ENCODE measurements at regions not wholly inside any gene's neighbourhood (a gene's known extent, or its start where the extent isn't known, plus 50 kb on each side); places are given as distances from the start of the nearest gene placed in this dataset.

DNA sequence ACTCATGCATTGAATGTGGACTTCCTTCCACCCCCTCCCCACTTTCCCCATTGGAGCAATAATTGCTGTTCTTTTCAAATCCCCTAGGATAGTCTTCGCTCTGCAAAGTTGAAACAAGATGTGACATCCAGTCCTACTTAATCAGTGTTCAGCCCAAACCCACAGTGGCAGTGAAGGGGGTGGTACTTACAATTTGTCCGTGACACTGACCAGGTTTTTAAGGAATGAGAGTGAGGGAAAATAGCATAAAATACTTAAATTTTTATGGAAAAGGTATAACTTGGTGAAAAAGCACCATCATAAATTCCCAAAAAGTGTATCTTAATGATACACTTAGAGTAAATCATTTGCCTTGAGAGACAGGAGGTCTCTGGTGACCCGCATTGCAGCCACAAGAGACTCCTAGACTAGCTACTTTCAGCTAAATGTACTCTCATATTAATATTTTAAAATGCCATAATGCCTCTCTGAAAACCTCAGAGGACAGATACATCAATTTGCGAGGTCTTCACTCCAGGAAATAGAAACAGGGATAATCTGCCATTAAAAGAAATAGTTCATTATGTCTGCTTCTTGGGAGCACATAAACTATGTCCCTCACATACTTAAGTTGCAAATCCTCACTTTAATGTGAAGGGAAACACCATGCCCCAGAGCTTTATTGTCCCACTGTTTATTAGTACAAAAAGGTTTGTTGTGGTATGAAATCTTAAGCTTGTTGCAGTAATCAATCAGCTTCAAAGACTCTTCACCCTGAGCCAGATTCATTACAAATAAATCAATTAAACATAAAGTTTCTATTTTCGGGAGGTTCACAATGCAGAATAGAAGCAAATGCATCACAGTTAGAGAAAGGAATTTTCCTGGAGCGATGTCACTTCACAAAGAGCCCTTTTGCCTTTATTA is 343.6 kb upstream of the ISL1 start:
- Mint-ChIP-seq H3K4me3 (no peak overlapping the region), H3K9me3 (no peaks in the 10 kb centered on the region), H3K36me3 (ENCODE audit: low read depth) (no peaks in the 10 kb centered on the region), H3K4me1 (ENCODE audit: low read depth) (no peaks in the 10 kb centered on the region), H3K27ac (no peak overlapping the region), H3K27me3 (peaks cover 3% of the 10 kb centered on the region)

DNA sequence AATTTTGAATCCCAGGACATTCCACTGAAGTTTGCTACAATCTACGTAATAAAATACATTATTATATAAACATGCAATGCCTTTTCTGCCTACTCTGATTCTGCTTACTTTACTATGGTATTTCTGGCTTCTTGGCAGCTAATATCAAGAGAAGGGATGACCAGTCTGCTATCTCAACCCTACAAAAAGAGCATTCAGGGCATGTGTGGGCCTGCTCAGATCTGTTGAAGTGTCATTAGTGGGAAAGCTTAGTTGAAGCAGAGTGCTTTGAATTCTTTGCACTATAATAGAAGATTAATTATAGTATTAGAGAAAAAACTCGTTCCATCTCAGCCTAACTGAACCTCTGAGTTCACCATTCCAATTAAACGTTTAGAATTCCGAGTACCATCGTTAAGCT is 339.5 kb upstream of the ISL1 start:
- H3K4me3 Mint-ChIP-seq: no peak overlapping the region
- peaks cover 3% of the 10 kb centered on the region for H3K27me3 Mint-ChIP-seq
- no peaks in the 10 kb centered on the region for H3K9me3 Mint-ChIP-seq
- no peaks in the 10 kb centered on the region for H3K36me3 Mint-ChIP-seq (ENCODE audit: low read depth)
- H3K4me1 Mint-ChIP-seq (ENCODE audit: low read depth): no peaks in the 10 kb centered on the region
- no peak overlapping the region for H3K27ac Mint-ChIP-seq

DNA sequence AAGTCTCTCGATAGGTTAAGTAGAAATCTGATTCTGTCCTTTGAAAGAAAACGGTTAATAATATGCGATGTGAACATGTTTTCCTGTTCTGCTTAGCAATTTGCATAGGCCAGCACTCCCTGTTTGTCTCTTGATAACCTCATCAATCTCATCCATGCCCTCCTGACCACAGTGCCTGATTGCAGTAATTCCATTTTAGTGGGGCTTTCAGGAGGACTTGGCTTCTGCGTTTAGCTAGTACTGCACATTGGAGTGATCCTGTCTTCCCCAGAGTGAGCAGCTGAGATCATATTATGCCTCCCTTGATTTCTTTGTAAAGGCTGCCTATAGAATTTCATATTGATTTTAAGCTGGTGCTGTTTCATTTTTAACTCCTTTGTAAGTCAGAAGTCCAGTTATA is 335.9 kb upstream of the ISL1 start:
- Mint-ChIP-seq H3K27ac (no peak overlapping the region), H3K36me3 (ENCODE audit: low read depth) (no peaks in the 10 kb centered on the region), H3K4me1 (ENCODE audit: low read depth) (no peaks in the 10 kb centered on the region)

DNA sequence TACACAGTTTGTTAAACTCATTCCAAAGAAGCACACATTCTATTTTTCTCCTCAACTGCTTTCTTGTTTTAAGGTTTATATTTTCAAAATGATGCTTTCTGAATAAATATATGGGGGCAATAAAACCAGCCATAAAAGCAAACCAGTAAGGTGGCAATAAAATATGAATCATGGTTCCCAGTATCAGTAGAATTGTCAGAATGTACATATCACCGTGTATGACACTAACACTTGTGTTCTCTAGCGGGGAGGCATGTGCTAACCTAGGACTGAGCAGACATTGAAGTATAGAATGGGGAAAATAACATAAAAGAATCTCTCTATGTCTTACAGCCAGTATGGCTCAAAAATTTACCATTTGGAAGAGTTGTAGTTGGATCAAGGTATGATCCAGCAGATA is 329.9 kb upstream of the ISL1 start:
- Mint-ChIP-seq H3K4me1 (ENCODE audit: low read depth) (no peaks in the 10 kb centered on the region), H3K27ac (no peak overlapping the region), H3K27me3 (no peaks in the 10 kb centered on the region), H3K9me3 (peaks cover 3% of the 10 kb centered on the region), H3K4me3 (no peak overlapping the region), H3K36me3 (ENCODE audit: low read depth) (no peaks in the 10 kb centered on the region)

More for the DNA sequence above, 335.9 kb upstream of the ISL1 start:
- H3K9me3 Mint-ChIP-seq: peaks cover 3% of the 10 kb centered on the region
- no peak overlapping the region for H3K4me3 Mint-ChIP-seq
- H3K27me3 Mint-ChIP-seq: no peaks in the 10 kb centered on the region

DNA sequence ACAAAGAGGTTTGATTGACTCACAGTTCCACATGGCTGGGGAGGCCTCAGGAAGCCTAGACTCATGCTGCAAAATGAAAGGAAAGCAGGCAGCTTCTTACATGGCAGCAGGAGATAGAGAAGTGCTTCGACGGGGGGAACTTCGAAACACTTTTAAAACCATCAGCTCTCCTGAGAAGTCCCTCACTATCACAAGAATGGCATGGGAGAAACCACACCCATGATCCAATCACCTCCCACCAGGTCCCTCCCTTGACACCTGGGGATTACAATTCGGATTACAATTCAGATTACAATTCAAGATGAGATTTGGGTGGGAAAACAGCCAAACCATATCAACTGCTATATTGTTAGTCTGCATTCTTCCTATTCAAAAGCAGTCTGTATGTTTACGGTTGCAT is 322.3 kb upstream of the ISL1 start:
- H3K9me3 Mint-ChIP-seq: peaks cover 15% of the 10 kb centered on the region
- no peak overlapping the region for H3K27ac Mint-ChIP-seq
- H3K27me3 Mint-ChIP-seq: no peaks in the 10 kb centered on the region
- no peaks in the 10 kb centered on the region for H3K4me1 Mint-ChIP-seq (ENCODE audit: low read depth)
- no peaks in the 10 kb centered on the region for H3K36me3 Mint-ChIP-seq (ENCODE audit: low read depth)
- H3K4me3 Mint-ChIP-seq: no peak overlapping the region

DNA sequence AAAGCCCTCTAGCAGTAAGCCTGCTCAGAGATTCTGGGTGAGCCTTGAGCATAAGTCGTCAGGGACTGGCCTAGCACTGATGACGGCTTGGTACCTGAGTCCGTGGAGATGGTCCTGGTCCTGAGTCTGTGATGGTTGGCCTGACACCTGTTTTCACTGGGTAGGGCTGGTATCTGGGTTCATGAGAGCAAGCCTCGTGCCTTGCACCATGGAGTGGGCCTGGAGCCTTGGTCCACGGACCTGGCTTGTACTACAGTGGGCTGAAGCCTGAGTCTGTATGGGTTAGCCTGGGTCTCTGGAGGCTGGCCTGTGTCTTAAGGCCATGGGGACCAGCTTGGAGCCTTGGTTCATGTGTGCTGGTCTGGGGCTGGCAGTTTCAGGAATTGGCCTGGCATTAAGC is 310.3 kb upstream of the ISL1 start:
- Mint-ChIP-seq H3K4me3 (no peak overlapping the region), H3K9me3 (peaks cover 11% of the 10 kb centered on the region), H3K36me3 (ENCODE audit: low read depth) (no peaks in the 10 kb centered on the region), H3K27ac (no peak overlapping the region), H3K4me1 (ENCODE audit: low read depth) (no peaks in the 10 kb centered on the region), H3K27me3 (no peaks in the 10 kb centered on the region)

DNA sequence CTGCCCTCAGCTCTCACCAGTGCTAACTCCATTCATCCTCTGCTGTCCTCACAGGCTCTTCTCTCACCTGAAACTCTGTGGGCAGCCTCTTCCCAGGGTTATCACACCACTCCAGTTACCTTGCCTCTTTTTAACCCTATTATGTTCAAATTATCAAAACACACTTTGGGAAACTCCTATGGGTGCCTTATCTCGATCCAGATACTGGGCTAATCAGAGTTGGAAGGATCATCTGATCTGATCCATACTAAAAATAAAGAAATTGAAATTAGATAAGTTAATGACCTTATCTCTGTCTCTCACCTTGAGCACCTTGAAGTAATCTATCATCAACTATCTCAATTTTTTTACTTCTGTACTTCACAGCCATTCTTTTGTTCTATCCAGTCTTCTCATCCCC is 300.5 kb upstream of the ISL1 start:
- Mint-ChIP-seq H3K9me3 (peaks cover 6% of the 10 kb centered on the region), H3K27me3 (no peaks in the 10 kb centered on the region), H3K27ac (no peak overlapping the region), H3K36me3 (ENCODE audit: low read depth) (no peaks in the 10 kb centered on the region), H3K4me3 (no peak overlapping the region), H3K4me1 (ENCODE audit: low read depth) (no peaks in the 10 kb centered on the region)

DNA sequence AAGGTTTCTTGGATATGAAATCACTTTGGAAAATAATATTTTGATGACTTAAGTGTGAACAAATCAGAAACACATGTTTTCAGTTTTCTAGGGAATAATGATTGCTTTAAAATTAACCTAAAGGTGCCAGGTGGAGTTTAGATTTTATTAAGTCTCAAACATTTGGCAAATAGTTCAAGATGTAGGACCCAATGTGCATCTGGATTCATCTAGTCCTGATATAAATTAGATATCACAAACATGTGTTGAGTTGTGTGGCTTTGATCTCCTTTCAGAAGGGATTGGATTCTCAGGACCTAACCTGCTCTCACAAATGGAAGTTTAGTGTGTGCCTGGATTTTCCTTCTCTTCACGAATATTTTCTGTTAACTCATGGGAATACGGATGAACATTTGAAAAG is 291.4 kb upstream of the ISL1 start:
- H3K27ac Mint-ChIP-seq: no peak overlapping the region
- no peaks in the 10 kb centered on the region for H3K36me3 Mint-ChIP-seq (ENCODE audit: low read depth)
- H3K4me1 Mint-ChIP-seq (ENCODE audit: low read depth): no peaks in the 10 kb centered on the region
- H3K9me3 Mint-ChIP-seq: no peaks in the 10 kb centered on the region
- no peaks in the 10 kb centered on the region for H3K27me3 Mint-ChIP-seq
- H3K4me3 Mint-ChIP-seq: no peak overlapping the region

DNA sequence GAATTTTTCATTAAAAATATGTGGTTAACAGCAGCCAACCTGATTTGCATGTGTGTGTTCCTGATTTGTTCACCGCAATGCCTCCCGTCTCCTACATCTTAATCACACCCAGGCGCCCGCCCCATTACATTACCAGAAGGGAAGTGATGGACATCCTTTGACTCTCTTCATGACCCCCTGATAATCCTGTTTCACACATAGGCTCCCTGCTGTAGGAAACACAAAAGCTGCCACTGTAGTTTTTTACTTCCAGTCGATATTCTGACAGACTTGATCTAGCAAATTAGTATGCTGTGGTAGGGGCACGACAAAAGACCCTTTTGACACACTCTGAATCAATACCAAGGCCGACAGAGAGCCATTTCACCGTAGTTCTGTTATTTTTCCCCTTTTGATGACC is 287.8 kb upstream of the ISL1 start:
- H3K4me3 Mint-ChIP-seq: no peak overlapping the region
- H3K27me3 Mint-ChIP-seq: no peaks in the 10 kb centered on the region
- no peaks in the 10 kb centered on the region for H3K4me1 Mint-ChIP-seq (ENCODE audit: low read depth)
- H3K9me3 Mint-ChIP-seq: no peaks in the 10 kb centered on the region
- H3K27ac Mint-ChIP-seq: no peak overlapping the region
- no peaks in the 10 kb centered on the region for H3K36me3 Mint-ChIP-seq (ENCODE audit: low read depth)

DNA sequence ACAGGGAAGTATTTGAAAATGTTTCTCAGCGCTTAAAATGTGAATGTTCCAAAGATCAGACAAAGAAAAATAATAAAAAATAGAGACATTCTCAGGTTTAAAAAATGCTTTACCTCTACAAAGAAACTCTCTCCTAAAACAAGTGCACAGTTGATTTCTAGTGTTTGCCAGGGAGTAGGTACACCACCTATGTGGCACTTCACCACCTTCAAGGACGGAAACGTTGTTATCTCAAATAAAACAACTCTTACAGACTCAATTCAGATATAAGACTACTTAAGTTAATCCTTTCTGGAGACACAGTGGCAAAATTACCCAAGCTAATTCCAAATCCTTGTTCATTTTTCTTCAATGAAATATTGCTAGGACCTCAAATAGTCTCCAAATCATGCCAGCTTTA is 286.4 kb upstream of the ISL1 start:
- Mint-ChIP-seq H3K27ac (no peak overlapping the region), H3K36me3 (ENCODE audit: low read depth) (no peaks in the 10 kb centered on the region), H3K4me1 (ENCODE audit: low read depth) (no peaks in the 10 kb centered on the region), H3K27me3 (no peaks in the 10 kb centered on the region), H3K4me3 (no peak overlapping the region), H3K9me3 (peaks cover 7% of the 10 kb centered on the region)

DNA sequence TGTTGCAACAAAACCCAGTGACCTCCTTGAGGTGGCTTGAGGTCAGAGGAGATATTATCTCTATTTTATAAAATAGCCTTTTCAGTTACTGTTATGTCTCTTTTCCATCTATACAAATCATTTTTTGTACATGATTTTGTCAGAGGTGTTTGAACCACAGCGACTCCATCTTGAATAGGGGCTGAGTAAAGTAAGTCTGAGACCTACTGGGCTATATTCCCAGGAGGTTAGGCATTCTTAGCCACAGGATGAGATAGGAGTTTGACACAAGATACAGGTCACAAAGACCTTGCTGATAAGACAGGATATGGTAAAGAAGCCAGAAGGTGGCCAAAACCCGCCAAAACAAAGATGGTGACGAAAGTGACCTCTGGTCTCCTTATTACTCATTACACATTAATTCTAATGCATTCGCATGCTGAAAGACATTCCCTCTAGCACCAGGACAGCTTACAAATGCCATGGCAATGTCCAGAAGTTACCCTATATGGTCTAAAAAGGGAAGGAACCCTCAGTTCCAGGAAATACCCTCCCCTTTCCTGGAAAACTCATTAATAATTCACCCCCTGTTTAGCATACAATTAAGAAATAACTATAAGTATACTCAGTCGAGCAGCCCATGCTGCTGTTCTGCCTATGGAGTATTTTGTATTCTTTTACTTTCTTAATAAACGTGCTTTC is 283.9 kb upstream of the ISL1 start:
- H3K27me3 Mint-ChIP-seq: no peaks in the 10 kb centered on the region
- H3K9me3 Mint-ChIP-seq: peaks cover 11% of the 10 kb centered on the region
- no peak overlapping the region for H3K4me3 Mint-ChIP-seq
- no peaks in the 10 kb centered on the region for H3K4me1 Mint-ChIP-seq (ENCODE audit: low read depth)
- no peak overlapping the region for H3K27ac Mint-ChIP-seq
- no peaks in the 10 kb centered on the region for H3K36me3 Mint-ChIP-seq (ENCODE audit: low read depth)

DNA sequence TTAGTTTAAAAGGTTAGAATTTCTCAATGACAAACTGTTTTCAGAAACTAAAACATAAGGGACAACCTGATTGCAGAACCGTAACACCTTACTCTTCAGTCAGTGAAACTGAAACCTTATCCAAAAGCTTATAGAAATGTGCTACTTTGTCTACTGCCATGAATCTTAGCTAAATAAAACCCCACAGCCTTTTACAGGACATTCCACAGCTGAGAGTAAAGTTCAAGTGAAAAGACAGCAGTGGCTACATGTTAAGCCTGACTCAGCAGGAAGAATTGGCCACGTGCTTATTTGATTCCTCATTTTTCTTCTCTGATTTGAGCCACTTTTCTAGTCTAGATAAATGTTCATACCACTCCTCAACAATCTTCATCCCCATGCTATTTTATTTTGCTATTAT is 278.7 kb upstream of the ISL1 start:
- Mint-ChIP-seq H3K36me3 (ENCODE audit: low read depth) (no peaks in the 10 kb centered on the region), H3K4me1 (ENCODE audit: low read depth) (no peaks in the 10 kb centered on the region), H3K9me3 (peaks cover 11% of the 10 kb centered on the region), H3K27ac (no peak overlapping the region), H3K27me3 (no peaks in the 10 kb centered on the region), H3K4me3 (no peak overlapping the region)

DNA sequence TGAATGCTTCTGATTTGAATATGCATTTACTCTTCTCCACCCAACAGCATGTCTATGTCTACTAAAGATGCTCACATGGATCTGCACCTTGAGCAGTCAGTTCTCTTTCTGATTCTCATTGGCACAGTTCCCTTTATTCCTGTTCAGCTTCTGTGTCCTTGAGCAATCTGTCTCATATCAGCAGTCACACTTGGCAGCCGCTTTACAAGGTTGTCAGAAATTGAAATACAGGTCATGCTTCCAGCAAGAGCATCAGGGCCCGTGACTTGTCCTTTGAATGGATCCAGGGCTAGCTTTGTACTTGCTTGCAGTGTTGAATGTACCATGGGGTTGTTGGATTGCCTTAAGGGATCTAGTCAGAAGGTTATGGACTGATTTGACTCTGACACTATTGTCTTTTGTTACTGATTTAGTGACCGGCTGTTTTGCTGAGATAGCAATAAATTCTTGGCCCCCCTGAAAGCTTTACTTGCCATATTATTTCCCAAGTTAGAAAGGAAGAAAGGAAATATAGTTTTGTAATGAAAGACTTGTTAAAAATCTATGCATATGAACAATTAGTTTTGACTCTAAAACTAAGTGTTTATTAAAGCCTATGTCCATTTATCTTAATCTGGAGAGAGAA is 273.4 kb upstream of the ISL1 start:
- no peak overlapping the region for H3K27ac Mint-ChIP-seq
- peaks cover 4% of the 10 kb centered on the region for H3K9me3 Mint-ChIP-seq
- no peak overlapping the region for H3K4me3 Mint-ChIP-seq
- H3K4me1 Mint-ChIP-seq (ENCODE audit: low read depth): no peaks in the 10 kb centered on the region
- no peaks in the 10 kb centered on the region for H3K36me3 Mint-ChIP-seq (ENCODE audit: low read depth)
- no peaks in the 10 kb centered on the region for H3K27me3 Mint-ChIP-seq

DNA sequence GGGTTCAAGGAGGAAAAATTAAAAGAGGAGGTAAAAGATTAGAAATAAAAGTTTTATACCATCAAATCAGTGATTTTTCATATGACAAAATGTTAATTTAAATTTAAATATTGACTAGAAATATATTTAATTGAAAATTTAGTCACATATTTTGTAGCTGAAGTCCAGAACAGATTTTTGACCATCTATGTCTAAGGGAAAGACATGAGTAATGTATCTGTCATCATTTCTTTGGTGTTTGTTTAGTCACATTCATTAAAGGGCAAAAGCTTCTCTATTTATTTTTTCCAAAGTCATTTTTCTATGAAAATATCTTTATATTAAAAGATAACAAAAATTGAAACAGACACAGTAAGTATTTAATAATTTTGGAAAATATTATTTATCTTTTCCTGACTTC is 252.0 kb upstream of the ISL1 start:
- Mint-ChIP-seq H3K27me3 (no peaks in the 10 kb centered on the region), H3K9me3 (peaks cover 9% of the 10 kb centered on the region), H3K4me1 (ENCODE audit: low read depth) (no peaks in the 10 kb centered on the region), H3K4me3 (no peak overlapping the region), H3K27ac (no peak overlapping the region), H3K36me3 (ENCODE audit: low read depth) (no peaks in the 10 kb centered on the region)

DNA sequence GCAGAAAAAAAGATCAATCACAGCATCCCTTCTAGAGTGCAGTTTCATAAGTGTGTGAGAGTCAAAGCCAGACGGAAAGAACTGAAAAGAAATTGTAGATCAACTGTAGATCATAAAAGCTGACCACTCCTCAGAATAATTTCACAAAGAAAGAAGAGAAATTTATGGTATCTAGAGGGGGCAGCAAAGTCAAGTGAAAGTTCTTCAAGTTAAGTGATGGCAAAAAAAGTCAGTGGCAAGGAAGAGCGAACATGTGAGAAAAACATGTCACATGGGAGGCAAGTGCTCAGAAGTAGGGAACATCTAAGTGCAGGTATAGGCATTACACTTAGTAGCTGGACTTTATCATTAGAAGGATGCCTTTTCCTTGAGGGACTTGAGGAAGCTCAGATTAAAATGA is 245.1 kb upstream of the ISL1 start:
- Mint-ChIP-seq H3K27me3 (no peaks in the 10 kb centered on the region), H3K4me3 (no peak overlapping the region), H3K9me3 (peaks cover 19% of the 10 kb centered on the region), H3K4me1 (ENCODE audit: low read depth) (no peaks in the 10 kb centered on the region), H3K36me3 (ENCODE audit: low read depth) (no peaks in the 10 kb centered on the region), H3K27ac (no peak overlapping the region)
